Suppressor macrophage treated with lipopolysaccharide for 1 hour (primary cell): ENCODE measurements at regions not wholly inside any gene's neighbourhood (a gene's known extent, or its start where the extent isn't known, plus 50 kb on each side); places are given as distances from the start of the nearest gene placed in this dataset.
A peak's percentile ranks its signal among the peaks of the same experiment; 100 is the strongest.

Experiments used
- DNase-seq, 3 donors: peaks; one replicate each; pipeline ENCODE4 v3.0.0-alpha.2; 2020 to 2022

- no peak for DNase-seq
Observed at GRCh38 chr12:24469089-24469488, 479.8 kb downstream of the BCAT1 start.

- peak; percentile 2 to 35 (median 7) for DNase-seq
Observed at GRCh38 chr12:24467226-24467625, 481.7 kb downstream of the BCAT1 start.

GRCh38 chr12:24463375-24463774, 485.5 kb downstream of the BCAT1 start:
- DNase-seq, result no peak

- no peak for DNase-seq
Observed at GRCh38 chr12:24462946-24463345, 486.0 kb downstream of the BCAT1 start.

- no peak for DNase-seq
Observed at GRCh38 chr12:24460506-24460905, 488.4 kb downstream of the BCAT1 start.

GRCh38 chr12:24460099-24460498, 488.8 kb downstream of the BCAT1 start:
- no peak for DNase-seq

GRCh38 chr12:24455811-24456210, 493.1 kb downstream of the BCAT1 start:
- no peak for DNase-seq

- no peak for DNase-seq
Observed at GRCh38 chr12:24447678-24448077, 498.2 kb upstream of the SOX5 start.

GRCh38 chr12:24446287-24446686, 496.8 kb upstream of the SOX5 start:
- DNase-seq, result no peak

- no peak for DNase-seq
Observed at GRCh38 chr12:24444634-24445033, 495.2 kb upstream of the SOX5 start.

GRCh38 chr12:24441458-24441857, 492.0 kb upstream of the SOX5 start:
- DNase-seq, result no peak

- DNase-seq, result no peak
Observed at GRCh38 chr12:24436667-24437066, 487.2 kb upstream of the SOX5 start.

- no peak for DNase-seq
Observed at GRCh38 chr12:24431872-24432271, 482.4 kb upstream of the SOX5 start.

- no peak for DNase-seq
Observed at GRCh38 chr12:24427776-24428175, 478.3 kb upstream of the SOX5 start.

GRCh38 chr12:24425601-24425970, 476.1 kb upstream of the SOX5 start:
- DNase-seq, result no peak

GRCh38 chr12:24424889-24425600, 475.6 kb upstream of the SOX5 start:
- no peak for DNase-seq

GRCh38 chr12:24424376-24424775, 474.9 kb upstream of the SOX5 start:
- no peak for DNase-seq

GRCh38 chr12:24423611-24424010, 474.1 kb upstream of the SOX5 start:
- no peak for DNase-seq

- DNase-seq, result no peak
Observed at GRCh38 chr12:24421759-24422158, 472.3 kb upstream of the SOX5 start.

GRCh38 chr12:24418157-24418556, 468.7 kb upstream of the SOX5 start:
- no peak for DNase-seq

- DNase-seq, result no peak
Observed at GRCh38 chr12:24416423-24417109, 467.1 kb upstream of the SOX5 start.

- DNase-seq, result no peak
Observed at GRCh38 chr12:24415934-24416333, 466.5 kb upstream of the SOX5 start.

- peak; percentile 2 to 21 (median 4) for DNase-seq
Observed at GRCh38 chr12:24414480-24414879, 465.0 kb upstream of the SOX5 start.

GRCh38 chr12:24411948-24412347, 462.5 kb upstream of the SOX5 start:
- no peak for DNase-seq

- DNase-seq, result no peak
Observed at GRCh38 chr12:24409868-24410267, 460.4 kb upstream of the SOX5 start.
